ENCODE measurements at regions not wholly inside any gene's neighbourhood (a gene's known extent, or its start where the extent isn't known, plus 50 kb on each side); places are given as distances from the start of the nearest gene placed in this dataset.

DNA sequence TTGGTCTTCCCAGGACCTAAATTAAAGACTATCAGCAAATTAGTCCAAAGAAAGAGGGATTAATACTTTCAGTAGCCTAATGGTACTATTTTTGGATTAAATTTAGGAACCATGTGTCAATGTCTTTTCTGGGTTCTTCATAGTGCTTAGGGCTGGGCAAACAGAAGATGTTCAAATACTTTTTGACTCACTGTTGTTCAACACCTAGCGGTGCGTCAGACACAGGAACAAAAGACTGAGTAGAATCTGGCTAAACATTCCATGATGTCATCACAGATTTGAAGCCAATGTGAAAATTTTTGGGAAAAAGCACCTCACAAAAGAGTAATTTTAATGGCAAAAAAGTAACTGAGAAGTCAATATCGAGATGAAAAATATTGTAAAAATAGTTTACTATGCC is 544.4 kb downstream of the EFNA5 start:
- no peak for DNase-seq

DNA sequence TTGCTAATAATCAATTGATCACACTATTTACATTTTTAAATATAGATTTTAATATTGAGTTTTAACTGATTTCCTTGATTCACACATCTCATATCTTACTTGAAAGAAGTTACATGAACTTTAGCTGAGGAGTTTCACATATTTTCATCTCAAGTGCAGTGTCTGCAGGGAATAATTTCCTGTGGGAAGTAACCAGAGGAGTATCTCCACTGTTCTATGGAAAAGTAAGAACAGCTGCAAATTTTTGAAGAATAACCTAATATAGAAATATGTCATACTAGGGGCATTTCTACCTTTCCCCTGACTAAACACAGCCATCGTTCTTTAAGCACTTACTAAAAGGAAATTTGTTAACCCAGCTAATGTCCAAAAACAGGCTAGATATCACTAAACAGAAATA is 546.4 kb downstream of the EFNA5 start:
- DNase-seq = no peak

- no peak for DNase-seq
Observed at GRCh38 chr5:107123014-107123413, 547.7 kb downstream of the EFNA5 start.

DNA sequence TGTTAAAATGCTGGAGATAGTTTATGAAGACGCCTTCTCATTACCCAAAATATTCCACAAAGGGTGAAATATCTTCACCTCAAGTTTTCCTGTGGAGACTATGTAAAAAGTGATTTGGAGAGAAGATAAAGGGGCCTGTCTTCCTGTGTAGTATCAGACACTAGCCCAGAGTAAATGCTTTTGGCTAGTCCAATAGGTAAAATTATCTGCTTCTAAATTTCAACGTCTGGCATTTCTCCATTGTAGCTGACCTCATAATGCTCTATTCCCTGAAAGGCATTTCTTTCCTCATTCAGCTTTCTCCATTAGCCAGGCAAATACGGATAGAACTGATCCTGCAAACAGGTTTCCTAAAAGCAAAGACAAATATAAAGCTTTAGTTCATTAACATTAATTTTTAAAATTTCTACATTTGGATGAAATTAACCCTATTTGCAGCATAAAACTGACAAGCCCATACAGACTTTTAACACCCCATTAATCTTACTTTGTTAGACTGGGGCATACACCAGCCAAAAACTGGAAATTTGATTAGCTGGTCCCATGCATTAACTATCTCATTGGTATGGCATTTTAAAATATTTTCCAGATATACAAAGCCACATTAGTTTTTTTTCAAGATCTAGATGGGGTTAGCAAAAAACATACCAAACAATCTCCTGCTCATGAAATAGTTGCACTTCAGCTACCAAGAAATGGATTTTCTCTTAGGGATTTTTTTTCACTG is 548.8 kb downstream of the EFNA5 start:
- DNase-seq = no peak

GRCh38 chr5:107119656-107120055 is 551.1 kb downstream of the EFNA5 start:
- DNase-seq = no peak

- DNase-seq = no peak
Observed at GRCh38 chr5:107118184-107119019, 552.3 kb downstream of the EFNA5 start.

- DNase-seq = no peak
Observed at GRCh38 chr5:107112216-107112615, 558.5 kb downstream of the EFNA5 start.

DNA sequence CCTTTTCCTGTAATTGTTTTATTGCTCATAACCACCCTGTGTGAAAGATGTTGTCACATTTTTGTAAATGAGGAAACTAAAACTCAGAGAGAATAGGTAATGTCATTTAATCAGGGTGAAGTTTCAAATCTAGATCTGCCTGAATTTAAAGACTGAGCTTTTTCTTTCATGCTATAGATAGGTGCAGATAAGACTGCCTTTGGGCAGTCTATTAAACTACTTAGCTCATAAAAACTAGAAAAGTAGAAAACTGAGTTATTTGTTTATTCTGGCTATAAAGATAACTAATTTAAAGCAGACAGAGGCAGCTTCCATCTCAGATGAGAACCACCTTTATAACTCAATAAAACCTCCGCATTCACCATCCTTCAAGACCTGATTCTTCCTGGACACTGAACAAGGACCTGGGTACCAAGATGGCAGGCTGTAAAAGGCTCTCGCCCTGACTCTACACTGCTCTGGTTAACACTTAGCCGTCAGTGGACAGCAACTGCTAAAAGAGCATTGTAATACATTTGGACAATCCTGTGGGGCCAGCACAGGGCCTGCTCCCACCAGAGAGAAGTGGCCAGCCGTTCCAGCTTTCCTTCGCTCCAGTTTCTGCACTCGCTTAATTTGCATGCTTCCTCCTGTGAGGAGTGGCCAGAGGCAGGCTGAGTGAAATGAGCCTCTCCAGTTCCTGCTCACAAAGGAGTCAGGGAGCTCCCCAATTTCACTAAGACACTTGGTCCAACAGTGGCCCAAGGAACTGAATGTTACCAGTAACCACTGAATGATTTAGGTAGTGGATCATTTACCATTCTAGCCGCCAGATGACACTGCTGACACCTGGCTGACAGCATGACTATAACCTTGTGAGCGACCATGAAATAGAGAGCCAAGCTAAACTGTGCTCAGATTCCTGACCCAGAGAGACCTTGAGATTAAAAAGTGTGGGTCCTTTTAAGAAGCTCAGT is 566.4 kb downstream of the EFNA5 start:
- DNase-seq = no peak

DNA sequence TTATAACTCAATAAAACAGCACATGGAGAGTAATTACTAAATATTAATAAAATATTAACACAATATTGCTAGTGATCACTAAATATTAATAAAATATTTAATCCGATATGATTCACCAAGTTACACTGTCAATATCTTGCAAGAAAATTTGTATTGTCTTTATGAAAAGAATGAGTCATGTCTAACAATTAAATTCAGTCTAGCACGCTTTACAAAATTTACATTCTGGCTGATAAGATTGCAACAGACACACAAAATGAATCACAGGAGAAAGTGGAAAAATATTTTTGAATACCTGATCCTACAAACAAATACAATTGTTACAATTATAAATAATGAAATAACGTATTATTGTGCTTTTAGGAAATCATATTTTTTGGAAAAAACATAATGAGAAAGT is 567.2 kb downstream of the EFNA5 start:
- no peak for DNase-seq

DNA sequence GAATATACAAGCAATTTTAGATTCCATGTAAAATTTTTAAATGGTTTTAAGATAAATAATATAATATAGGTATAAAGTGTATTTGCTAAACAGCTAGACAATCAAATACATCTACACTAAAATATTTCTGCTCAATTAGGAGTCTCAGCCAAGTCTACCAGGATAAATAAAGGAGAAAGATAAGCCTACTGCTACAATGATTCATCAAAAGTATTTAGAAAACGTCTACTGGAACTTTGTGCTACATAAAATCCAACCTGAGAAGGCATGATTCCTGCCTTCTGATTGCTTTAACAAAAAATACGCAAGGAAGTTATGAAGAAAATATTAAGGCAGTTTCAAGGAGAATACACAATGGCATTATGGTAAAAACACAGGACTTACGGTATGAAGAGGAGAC is 570.6 kb downstream of the EFNA5 start:
- no peak for DNase-seq

GRCh38 chr5:107099506-107099905 is 571.2 kb downstream of the EFNA5 start:
- DNase-seq = no peak

DNA sequence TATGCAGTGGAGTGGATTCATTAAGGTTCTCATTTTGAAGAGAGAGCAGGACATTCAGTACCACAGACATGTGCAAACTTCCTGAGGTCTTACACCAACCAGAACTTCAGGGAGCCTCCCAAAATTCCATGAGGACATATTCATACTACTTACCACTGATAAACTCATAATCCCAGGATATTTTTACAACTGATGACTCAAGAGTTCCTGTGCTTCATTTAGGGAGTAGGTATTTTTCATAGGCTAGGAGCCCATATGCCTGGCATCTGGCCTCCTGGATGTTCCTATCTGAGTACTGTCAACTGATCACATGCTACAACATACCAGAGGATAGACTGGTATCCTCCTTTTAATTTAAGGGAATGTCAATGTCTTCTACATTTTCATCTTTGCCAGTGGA is 578.0 kb downstream of the EFNA5 start:
- DNase-seq = no peak

DNA sequence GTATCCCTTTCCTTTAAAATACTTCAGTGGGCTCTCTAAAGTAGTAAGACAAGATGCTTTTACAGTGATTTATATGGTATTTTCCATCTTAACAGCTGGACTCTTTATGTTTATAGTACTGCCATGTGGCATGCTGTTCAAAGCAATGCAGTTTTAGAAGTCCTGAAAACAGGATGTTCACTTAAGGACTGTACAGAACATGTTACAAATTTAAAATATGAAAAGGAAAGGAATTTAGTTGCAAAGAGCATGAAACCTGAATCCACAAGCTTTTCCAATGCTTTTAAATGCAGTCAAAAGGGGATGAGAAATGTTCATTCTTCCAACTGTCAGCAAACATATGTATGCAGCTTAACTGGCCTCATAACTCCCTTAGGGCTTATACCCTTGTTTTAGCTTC is 580.2 kb downstream of the EFNA5 start:
- no peak for DNase-seq

- no peak for DNase-seq
Observed at GRCh38 chr5:107088907-107089306, 581.8 kb downstream of the EFNA5 start.

DNA sequence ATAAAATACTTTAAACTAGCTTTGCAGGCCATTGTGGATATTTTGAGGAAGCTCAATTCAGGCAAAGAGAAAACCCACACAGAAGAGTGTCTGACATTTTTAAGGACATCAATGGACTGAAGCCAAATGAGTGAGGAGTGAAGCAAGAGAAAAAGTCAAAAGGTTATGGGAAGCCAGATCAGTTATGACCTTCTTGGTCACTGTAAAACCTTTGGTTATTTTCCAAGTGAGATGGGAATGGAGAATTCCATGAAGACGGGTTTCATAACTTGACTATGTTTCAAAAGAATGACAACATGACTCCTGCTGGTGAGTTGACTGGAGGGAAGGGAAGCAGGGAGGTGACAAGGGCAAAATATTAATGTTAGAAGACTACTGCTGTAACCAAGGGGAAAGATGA is 585.2 kb downstream of the EFNA5 start:
- DNase-seq = no peak

- DNase-seq = no peak
Observed at GRCh38 chr5:107074996-107075395, 595.7 kb downstream of the EFNA5 start.

DNA sequence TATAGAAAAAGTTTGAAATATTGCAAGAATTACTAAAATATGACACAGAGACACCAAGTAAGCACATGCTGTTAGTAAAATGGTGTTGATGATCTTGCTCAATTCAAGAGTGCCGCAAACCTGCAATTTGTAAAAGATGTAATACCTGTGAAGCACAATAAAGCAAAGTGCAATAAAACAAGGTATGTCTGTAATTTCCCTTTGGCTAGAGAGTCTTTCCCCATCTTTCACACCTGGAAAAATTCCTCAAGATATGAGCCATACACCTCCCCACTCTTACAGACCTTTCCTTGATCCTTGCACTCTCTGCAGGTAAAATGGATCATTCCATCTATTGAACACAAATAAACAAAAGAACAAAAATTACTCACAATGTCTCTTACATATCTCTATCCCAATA is 597.8 kb downstream of the EFNA5 start:
- DNase-seq = no peak

DNA sequence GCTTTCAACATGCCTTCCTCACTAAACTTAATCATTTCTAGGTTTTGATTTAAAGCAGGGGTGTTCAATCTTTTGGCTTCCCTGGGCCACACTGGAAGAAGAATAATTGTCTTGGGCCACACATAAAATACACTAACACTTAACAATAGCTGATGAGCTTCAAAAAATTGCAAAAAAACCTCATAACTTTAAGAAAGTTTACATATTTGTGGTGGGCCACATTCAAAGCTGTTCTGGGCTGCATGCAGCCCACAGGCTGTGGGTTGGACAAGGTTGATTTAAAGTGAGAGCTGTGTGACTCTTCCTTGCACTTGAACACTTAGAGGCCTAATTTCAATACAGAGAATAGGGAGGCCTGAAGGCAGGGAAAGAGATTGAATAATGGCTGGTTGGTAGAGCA is 598.3 kb downstream of the EFNA5 start:
- DNase-seq = no peak

DNA sequence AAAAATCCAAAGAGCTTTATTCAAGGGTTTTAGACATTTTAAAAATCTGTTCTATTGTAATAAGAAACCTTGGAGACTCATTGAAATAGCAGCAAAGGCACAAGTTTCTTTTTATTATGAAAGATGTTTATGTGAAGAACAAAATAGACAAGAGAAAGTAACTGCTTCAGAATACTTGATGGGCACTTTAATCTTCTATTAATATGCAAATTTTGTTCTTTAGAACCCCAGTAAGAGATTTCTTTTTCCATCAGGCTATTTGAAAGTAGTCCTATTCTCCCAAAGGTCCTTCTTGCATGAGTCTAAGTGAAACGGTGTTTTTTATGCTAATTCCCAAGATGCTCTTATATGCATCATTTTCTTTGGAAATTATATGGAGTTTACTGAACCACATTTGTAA is 602.0 kb downstream of the EFNA5 start:
- no peak for DNase-seq

DNA sequence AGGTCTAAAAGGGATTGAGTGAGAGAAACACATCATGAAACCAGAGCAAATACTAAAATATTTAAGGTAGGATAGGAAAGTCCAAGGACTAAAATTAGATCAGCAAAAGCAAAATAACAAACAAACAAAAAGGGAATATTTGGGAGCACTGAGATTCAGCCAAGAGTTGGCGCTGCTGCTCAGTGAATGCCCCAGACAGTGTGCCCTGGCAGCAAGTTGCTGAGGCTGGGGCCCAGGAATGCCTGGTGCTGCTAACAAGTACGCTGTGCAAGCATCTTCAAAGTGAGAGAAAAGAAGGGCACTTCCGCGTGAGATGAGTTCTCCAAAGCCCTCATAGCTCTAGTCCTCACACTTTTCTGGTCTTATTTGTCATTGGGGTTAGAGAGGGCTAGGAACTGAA is 603.3 kb downstream of the EFNA5 start:
- DNase-seq = no peak

GRCh38 chr5:107063511-107063910 is 607.2 kb downstream of the EFNA5 start:
- no peak for DNase-seq

DNA sequence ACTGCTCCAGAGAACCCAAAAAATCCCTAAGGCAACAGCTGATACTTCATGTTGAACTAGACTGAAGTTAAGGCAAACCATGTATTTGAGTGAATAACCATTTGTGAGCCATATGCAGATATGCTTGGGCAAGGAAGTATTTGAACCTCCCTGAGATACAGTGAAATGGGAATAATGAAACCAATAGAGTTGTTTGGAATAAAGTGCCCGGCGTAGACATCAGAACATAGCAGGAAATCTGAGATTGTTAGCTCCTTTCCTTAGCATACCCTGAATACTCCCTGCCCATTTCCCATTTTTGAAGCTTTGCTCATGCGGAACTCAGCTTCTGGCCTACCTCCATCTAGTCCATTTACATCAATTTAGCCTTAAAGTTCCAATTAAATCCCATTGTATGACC is 611.9 kb downstream of the EFNA5 start:
- no peak for DNase-seq

DNA sequence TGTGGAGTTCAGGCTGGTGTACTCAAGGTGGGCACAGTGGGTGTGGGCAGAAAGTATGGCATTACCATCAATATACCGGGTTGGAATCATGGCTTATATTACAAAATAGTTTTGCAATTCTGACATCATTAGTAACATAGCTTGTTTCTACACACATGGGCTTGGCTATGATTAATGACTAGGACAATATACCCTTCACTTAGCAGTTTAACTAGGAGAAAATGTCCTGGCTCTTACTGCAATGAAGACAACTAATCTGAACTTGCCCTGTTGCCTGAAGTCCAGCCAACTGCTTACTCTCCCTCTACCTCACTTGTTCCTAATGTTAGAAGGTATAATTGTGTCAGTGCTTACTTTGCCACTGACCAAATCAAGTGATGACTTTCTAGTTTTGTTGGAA is 612.5 kb downstream of the EFNA5 start:
- no peak for DNase-seq
